HL-60 (cell line): ENCODE measurements at regions not wholly inside any gene's neighbourhood (a gene's known extent, or its start where the extent isn't known, plus 50 kb on each side); places are given as distances from the start of the nearest gene placed in this dataset.

Experiments
- DNase-seq, 2 experiments: peaks; one replicate each; pipeline ENCODE4 v3.0.0-alpha.2; 2010 to 2020; ENCODE audit warnings: low read depth in 1 of 2, low spot score in 1 of 2
- H3K27ac ChIP-seq: fragments of 250-450 bp; sonication (Bioruptor Pico); replicated peaks from 2 replicates; pipeline ENCODE4 v1.5.1; 2020; ENCODE audit warnings: mild to moderate bottlenecking, moderate library complexity
- H3K27me3 ChIP-seq: fragments of 250-450 bp; sonication (Bioruptor Pico); 2 replicates; pipeline ENCODE4 v1.5.1; 2021; ENCODE audit warnings: mild to moderate bottlenecking, moderate library complexity; ENCODE audit not compliant: insufficient read depth, poor library complexity, severe bottlenecking
- H3K4me3 ChIP-seq: replicated peaks from 2 replicates; pipeline ENCODE4 v1.5.1; 2011; ENCODE audit warnings: mild to moderate bottlenecking, control low read depth, low read length; ENCODE audit not compliant: insufficient read depth
- CTCF ChIP-seq: IDR thresholded peaks from one replicate; pipeline ENCODE4 v1.5.1; 2011; ENCODE audit warnings: low read length, control low read depth, inconsistent platforms; ENCODE audit not compliant: insufficient read depth
- GABPA ChIP-seq: IDR thresholded peaks from 2 replicates; pipeline ENCODE4 v1.6.1; 2012; ENCODE audit warnings: low read depth
- POLR2AphosphoS5 ChIP-seq: IDR thresholded peaks from 2 replicates; pipeline ENCODE4 v1.6.1; 2012; ENCODE audit warnings: low read depth
- REST ChIP-seq: IDR thresholded peaks from 2 replicates; pipeline ENCODE4 v1.6.1; 2012; ENCODE audit warnings: low read depth; ENCODE audit not compliant: insufficient replicate concordance
- SPI1 ChIP-seq: IDR thresholded peaks from 2 replicates; pipeline ENCODE4 v1.6.1; 2012; ENCODE audit warnings: low read depth, mild to moderate bottlenecking, borderline replicate concordance

- H3K27ac ChIP-seq: no peak overlapping the region
- no peaks in the 10 kb centered on the region for H3K27me3 ChIP-seq
- no peak overlapping the region for H3K4me3 ChIP-seq
- TF ChIP-seq POLR2AphosphoS5 (no peak), GABPA (no peak), SPI1 (no peak), REST (no peak), CTCF (no peak)
- DNase-seq: no peak
Observed at GRCh38 chr5:164207646-164208045, 702.2 kb downstream of the MAT2B start.

- DNase-seq: no peak
- TF ChIP-seq GABPA (no peak), CTCF (no peak), SPI1 (no peak), POLR2AphosphoS5 (no peak), REST (no peak)
- H3K27me3 ChIP-seq: no peaks in the 10 kb centered on the region
- H3K27ac ChIP-seq: no peak overlapping the region
- H3K4me3 ChIP-seq: no peak overlapping the region
Observed at GRCh38 chr5:164210491-164210890, 705.1 kb downstream of the MAT2B start.

- H3K4me3 ChIP-seq: no peak overlapping the region
- H3K27me3 ChIP-seq: no peaks in the 10 kb centered on the region
- DNase-seq: no peak
- TF ChIP-seq REST (no peak), SPI1 (no peak), GABPA (no peak), CTCF (no peak), POLR2AphosphoS5 (no peak)
- H3K27ac ChIP-seq: no peak overlapping the region
Observed at GRCh38 chr5:164214698-164215097, 709.3 kb downstream of the MAT2B start.
